ENCODE measurements at regions not wholly inside any gene's neighbourhood (a gene's known extent, or its start where the extent isn't known, plus 50 kb on each side); places are given as distances from the start of the nearest gene placed in this dataset.

GRCh38 chr9:102354041-102354440 is 615.6 kb upstream of the GRIN3A start:
- TF ChIP-seq CTCF (IDR thresholded peaks at IDR 0.05) (no peak), POLR2A (IDR thresholded peaks at IDR 0.05) (no peak)

Measured in thyroid gland (tissue), 4 donors.